ENCODE measurements at regions not wholly inside any gene's neighbourhood (a gene's known extent, or its start where the extent isn't known, plus 50 kb on each side); places are given as distances from the start of the nearest gene placed in this dataset.

DNA sequence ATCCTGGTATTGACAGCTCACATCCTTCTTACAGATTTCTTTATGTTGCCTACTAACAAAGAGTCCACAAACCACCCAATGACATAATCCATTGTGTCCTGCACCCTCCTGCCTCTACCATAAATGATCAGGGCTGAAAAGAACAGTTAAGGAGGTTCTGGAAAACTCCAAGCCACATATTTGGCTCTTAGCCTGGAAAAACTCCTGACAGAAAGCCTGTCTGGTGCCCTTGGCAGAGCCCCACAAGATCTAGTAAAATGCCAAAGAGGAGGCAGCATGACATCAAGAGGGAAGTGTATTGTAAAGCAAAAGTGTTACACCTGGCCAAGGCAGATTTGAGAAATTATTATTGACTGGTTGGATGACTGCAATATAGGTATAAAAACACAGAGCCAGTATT is 126.4 kb upstream of the VGLL2 start:
- Histone ChIP-seq H3K36me3 (replicated peaks in 1 of 2; ENCODE audit: control insufficient read depth in 1 of 2, insufficient read depth in 2 of 2, low read length in 2 of 2) (no peaks in the 10 kb centered on the region), H3K4me3 (replicated peaks in 1 of 3; ENCODE audit: insufficient read depth in 1 of 3, low read depth in 2 of 3, low read length in 3 of 3) (no peak overlapping the region), H4K20me1 (ENCODE audit: insufficient read depth, low read length) (no peaks in the 10 kb centered on the region), H3K4me2 (ENCODE audit: low read depth, low read length) (no peak overlapping the region), H3K27ac (ENCODE audit: extremely low read length, insufficient read depth, low read length) (no peak overlapping the region), H3K9ac (ENCODE audit: insufficient read depth, low read depth, low read length) (no peak overlapping the region), H2AFZ (ENCODE audit: low read length) (no peak overlapping the region), H3K79me2 (ENCODE audit: insufficient read depth, low read length) (no peaks in the 10 kb centered on the region), H3K9me3 (ENCODE audit: low read length) (no peaks in the 10 kb centered on the region), H3K4me1 (ENCODE audit: insufficient read depth, low read length) (no peaks in the 10 kb centered on the region), H3K27me3 (ENCODE audit: control insufficient read depth in 1 of 2, insufficient read depth in 2 of 2, low read length in 2 of 2) (no peaks in the 10 kb centered on the region)
- CTCF ChIA-PET (ENCODE audit: low intra/inter-chr PET ratio, low total read pairs) = no interaction called here
- intact Hi-C loops (cut with micrococcal nuclease; ENCODE audit: unreplicated experiment) (no loop called here), in situ Hi-C loops (cut with HindIII; ENCODE audit: extremely low pct_ligation_motif_present, low pct_unique_long_range_greater_than_20kb) (no loop called here)
- no TSS peak for BruUV-seq (replicated peaks)
- DNase-seq (ENCODE audit: low spot score) (no peak), ATAC-seq (no peak), FAIRE-seq (no peak)
- TF ChIP-seq JUNB (CRISPR knock-in tag; IDR thresholded peaks at IDR 0.05; ENCODE audit: borderline replicate concordance) = no peak
- POLR2A ChIA-PET = no interaction called here

DNA sequence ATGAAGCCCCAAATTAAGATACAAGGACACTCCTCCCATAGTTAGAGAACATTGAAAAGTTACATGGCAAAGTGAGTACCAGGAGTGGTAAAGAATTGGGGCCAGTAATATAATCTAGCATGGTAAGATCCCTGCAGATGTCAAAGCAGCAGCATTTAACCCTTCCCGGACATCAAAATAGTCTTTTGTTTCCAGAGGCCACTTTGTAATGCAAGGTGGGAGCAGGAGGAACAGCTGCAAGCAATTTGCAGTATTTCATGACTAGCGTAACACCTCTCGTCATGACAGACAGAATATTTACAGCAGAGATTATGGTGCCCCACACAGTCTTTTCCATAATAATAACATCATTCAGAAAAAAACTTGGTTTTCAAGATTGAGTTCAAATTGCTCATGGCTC is 123.2 kb upstream of the VGLL2 start:
- in situ Hi-C loops (cut with HindIII; ENCODE audit: extremely low pct_ligation_motif_present, low pct_unique_long_range_greater_than_20kb) (no loop called here), intact Hi-C loops (cut with micrococcal nuclease; ENCODE audit: unreplicated experiment) (no loop called here)
- no peak for ATAC-seq
- H3K4me3 ChIP-seq (replicated peaks in 1 of 3; ENCODE audit: insufficient read depth in 1 of 3, low read depth in 2 of 3, low read length in 3 of 3) = no peak overlapping the region
- no peaks in the 10 kb centered on the region for H3K36me3 ChIP-seq (replicated peaks in 1 of 2; ENCODE audit: control insufficient read depth in 1 of 2, insufficient read depth in 2 of 2, low read length in 2 of 2)
- no peak overlapping the region for H3K27ac ChIP-seq (ENCODE audit: extremely low read length, insufficient read depth, low read length)
- H3K4me1 ChIP-seq (ENCODE audit: insufficient read depth, low read length) = no peaks in the 10 kb centered on the region
- ChIA-PET CTCF (ENCODE audit: low intra/inter-chr PET ratio, low total read pairs) (no interaction called here), POLR2A (no interaction called here)
- H3K79me2 ChIP-seq (ENCODE audit: insufficient read depth, low read length) = no peaks in the 10 kb centered on the region
- no peak overlapping the region for H3K4me2 ChIP-seq (ENCODE audit: low read depth, low read length)
- WGBS (ENCODE audit: low lambda C conversion rate) = 16% methylated on average over 3 of the region's 3 CpGs
- FAIRE-seq = no peak
- no peaks in the 10 kb centered on the region for H4K20me1 ChIP-seq (ENCODE audit: insufficient read depth, low read length)
- no peak overlapping the region for H2AFZ ChIP-seq (ENCODE audit: low read length)
- no TSS peak for BruUV-seq (replicated peaks)
- no peak for DNase-seq (ENCODE audit: low spot score)
- H3K27me3 ChIP-seq (ENCODE audit: control insufficient read depth in 1 of 2, insufficient read depth in 2 of 2, low read length in 2 of 2) = no peaks in the 10 kb centered on the region
- peaks cover 23% of the 10 kb centered on the region for H3K9me3 ChIP-seq (ENCODE audit: low read length)
- H3K9ac ChIP-seq (ENCODE audit: insufficient read depth, low read depth, low read length) = no peak overlapping the region
- TF ChIP-seq ATF7 (IDR thresholded peaks at IDR 0.05) = no peak
- TF ChIP-seq ATF7 (CRISPR knock-in tag; IDR thresholded peaks at IDR 0.05) = no peak
- no peak for TF ChIP-seq ZNF496 (CRISPR knock-in tag; IDR thresholded peaks at IDR 0.05; ENCODE audit: insufficient replicate concordance)
- no peak for TF ChIP-seq PAF1 (CRISPR knock-in tag; IDR thresholded peaks at IDR 0.05)
- TF ChIP-seq, protein P1, sequence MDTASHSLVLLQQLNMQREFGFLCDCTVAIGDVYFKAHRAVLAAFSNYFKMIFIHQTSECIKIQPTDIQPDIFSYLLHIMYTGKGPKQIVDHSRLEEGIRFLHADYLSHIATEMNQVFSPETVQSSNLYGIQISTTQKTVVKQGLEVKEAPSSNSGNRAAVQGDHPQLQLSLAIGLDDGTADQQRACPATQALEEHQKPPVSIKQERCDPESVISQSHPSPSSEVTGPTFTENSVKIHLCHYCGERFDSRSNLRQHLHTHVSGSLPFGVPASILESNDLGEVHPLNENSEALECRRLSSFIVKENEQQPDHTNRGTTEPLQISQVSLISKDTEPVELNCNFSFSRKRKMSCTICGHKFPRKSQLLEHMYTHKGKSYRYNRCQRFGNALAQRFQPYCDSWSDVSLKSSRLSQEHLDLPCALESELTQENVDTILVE (CRISPR knock-in tag; IDR thresholded peaks at IDR 0.05) = no peak
- TF ChIP-seq ZBTB26 (CRISPR knock-in tag; IDR thresholded peaks at IDR 0.05; ENCODE audit: borderline replicate concordance) = no peak
- TF ChIP-seq SMARCE1 (IDR thresholded peaks at IDR 0.05; ENCODE audit: borderline replicate concordance) = no peak
- TF ChIP-seq ZNF577 (CRISPR knock-in tag; IDR thresholded peaks at IDR 0.05; ENCODE audit: borderline replicate concordance, low read depth) = no peak
- TF ChIP-seq CCAR2 (optimal IDR thresholded peaks at IDR 0.05; ENCODE audit: low read depth, low read length) = no peak
- no peak for TF ChIP-seq ZNF639 (CRISPR knock-in tag; conservative IDR thresholded peaks at IDR 0.05)
- no peak for TF ChIP-seq CBX1 (IDR thresholded peaks at IDR 0.05; ENCODE audit: low read depth)
- no peak for TF ChIP-seq FUBP1 (CRISPR knock-in tag; IDR thresholded peaks at IDR 0.05; ENCODE audit: borderline replicate concordance)
- TF ChIP-seq DRAP1 (CRISPR knock-in tag; IDR thresholded peaks at IDR 0.05) = no peak

All from HepG2 (cell line).